CD4-positive, CD25-positive, alpha-beta regulatory T cell (primary cell): ENCODE measurements at regions not wholly inside any gene's neighbourhood (a gene's known extent, or its start where the extent isn't known, plus 50 kb on each side); places are given as distances from the start of the nearest gene placed in this dataset.
"Not testable (repeated sequence)": the region's sequence is repeated elsewhere in the genome, so short reads cannot be mapped to it uniquely, and the experiment has no call there.

ENCODE experiments used
- ATAC-seq, 2 donors: fragments of 150-1000 bp; cut with Tn5 transposase; one replicate each; pipeline ENCODE4 v1.10.0; 2021; ENCODE audit warnings: low read depth in 2 of 2, moderate number of reproducible peaks in 2 of 2, moderate library complexity in 1 of 2
- DNase-seq, 3 donors: peaks; one replicate each; pipeline versions ENCODE4 v3.0.0 to v3.0.0-alpha.2; 2012 to 2022; ENCODE audit warnings: mixed read lengths in 1 of 3
- H3K27ac ChIP-seq: one replicate; pipeline ENCODE4 v1.7.0; 2013; ENCODE audit warnings: mild to moderate bottlenecking, low read length; ENCODE audit not compliant: insufficient read depth, poor library complexity, severe bottlenecking
- H3K27me3 ChIP-seq: one replicate; pipeline ENCODE4 v1.7.0; 2013; ENCODE audit warnings: low read length; ENCODE audit not compliant: control insufficient read depth, insufficient read depth
- H3K36me3 ChIP-seq: one replicate; pipeline ENCODE4 v1.7.0; 2013; ENCODE audit warnings: mild to moderate bottlenecking, low read length, moderate library complexity; ENCODE audit not compliant: control insufficient read depth, insufficient read depth
- H3K4me1 ChIP-seq: 2 replicates; pipeline ENCODE4 v1.7.0; 2013; ENCODE audit warnings: mild to moderate bottlenecking, low read length; ENCODE audit not compliant: insufficient read depth, control insufficient read depth, poor library complexity, severe bottlenecking
- H3K4me3 ChIP-seq: one replicate; pipeline ENCODE4 v1.7.0; 2013; ENCODE audit warnings: low read depth, mild to moderate bottlenecking, low read length, moderate library complexity
- H3K9me3 ChIP-seq, 2 experiments: 1 replicate in 1 of 2; 2 replicates in 1 of 2; pipeline ENCODE4 v1.7.0; 2013; ENCODE audit warnings: low read length in 2 of 2, mild to moderate bottlenecking in 1 of 2, moderate library complexity in 1 of 2; ENCODE audit not compliant: control insufficient read depth in 2 of 2
- H3K27ac Mint-ChIP-seq, 3 donors: one replicate each; pipeline ENCODE4 v1.8.0; 2020 to 2022; ENCODE audit warnings: mild to moderate bottlenecking in 3 of 3, mixed read lengths in 3 of 3, moderate library complexity in 2 of 3
- H3K27me3 Mint-ChIP-seq: one replicate; pipeline ENCODE4 v1.8.0; 2022; ENCODE audit warnings: mild to moderate bottlenecking, mixed read lengths
- H3K36me3 Mint-ChIP-seq: one replicate; pipeline ENCODE4 v1.8.0; 2020; ENCODE audit warnings: mixed read lengths
- H3K4me1 Mint-ChIP-seq, 4 donors: one replicate each; pipeline ENCODE4 v1.8.0; 2020 to 2022; ENCODE audit warnings: mixed read lengths in 4 of 4, mild to moderate bottlenecking in 1 of 4
- H3K4me3 Mint-ChIP-seq, 4 donors: one replicate each; pipeline ENCODE4 v1.8.0; 2020 to 2022; ENCODE audit warnings: mild to moderate bottlenecking in 4 of 4, mixed read lengths in 4 of 4, moderate library complexity in 3 of 4
- H3K9me3 Mint-ChIP-seq, 7 donors: one replicate each; pipeline ENCODE4 v1.8.0; 2020 to 2022; ENCODE audit warnings: mixed read lengths in 7 of 7, mild to moderate bottlenecking in 3 of 7, moderate library complexity in 2 of 7

GRCh38 chr4:65223601-65224000, 446.7 kb downstream of the EPHA5 start:
- H3K36me3 ChIP-seq = no peaks in the 10 kb centered on the region
- ATAC-seq (no peak), DNase-seq (no peak)
- Mint-ChIP-seq H3K4me1 (no peaks in the 10 kb centered on the region), H3K27ac (no peak overlapping the region), H3K4me3 (no peak overlapping the region), H3K9me3 (peaks cover 0 to 27% (median 4%) of the 10 kb centered on the region in 7 donors), H3K27me3 (no peaks in the 10 kb centered on the region), H3K36me3 (no peaks in the 10 kb centered on the region)
- no peaks in the 10 kb centered on the region for H3K27me3 ChIP-seq
- peaks cover 0 to 3% of the 10 kb centered on the region in 2 experiments for H3K9me3 ChIP-seq
- H3K4me1 ChIP-seq = no peaks in the 10 kb centered on the region
- H3K27ac ChIP-seq = no peak overlapping the region
- no peak overlapping the region for H3K4me3 ChIP-seq

DNA sequence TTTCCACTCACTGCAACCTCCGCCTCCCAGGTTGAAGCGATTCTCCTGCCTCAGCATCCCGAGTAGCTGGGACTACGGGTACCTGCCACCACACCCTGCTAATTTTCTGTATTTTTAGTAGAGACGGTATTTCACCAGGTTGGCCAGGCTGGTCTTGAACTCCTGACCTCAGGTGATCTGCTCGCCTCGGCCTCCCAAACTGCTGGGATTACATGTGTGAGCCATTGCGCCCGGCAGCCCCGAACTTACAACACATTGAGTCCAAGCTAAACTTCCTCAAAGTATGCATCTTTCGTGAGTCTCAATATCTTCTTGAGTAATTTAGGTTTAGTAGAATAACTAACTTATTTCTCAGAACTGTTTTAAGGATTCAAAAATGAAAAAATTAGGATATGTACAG, 447.2 kb downstream of the EPHA5 start:
- H3K9me3 ChIP-seq, H3K27me3 ChIP-seq, DNase-seq, H3K27ac Mint-ChIP-seq, H3K27ac ChIP-seq, H3K36me3 ChIP-seq, H3K36me3 Mint-ChIP-seq, H3K4me3 Mint-ChIP-seq, H3K4me1 Mint-ChIP-seq, H3K4me1 ChIP-seq, H3K4me3 ChIP-seq, H3K27me3 Mint-ChIP-seq, ATAC-seq: not testable (repeated sequence)
- peaks cover 0 to 22% (median 4%) of the 10 kb centered on the region in 7 donors for H3K9me3 Mint-ChIP-seq

GRCh38 chr4:65217179-65217578, 453.1 kb downstream of the EPHA5 start:
- peak overlapping the region in 1 of 4 donors; percentile 76 for H3K4me3 Mint-ChIP-seq
- H3K36me3 Mint-ChIP-seq = no peaks in the 10 kb centered on the region
- H3K27me3 Mint-ChIP-seq = no peaks in the 10 kb centered on the region
- H3K27ac Mint-ChIP-seq = no peak overlapping the region
- Histone ChIP-seq H3K9me3 (peaks cover 1% of the 10 kb centered on the region in 2 experiments), H3K4me3 (no peak overlapping the region), H3K4me1 (no peaks in the 10 kb centered on the region), H3K27me3 (no peaks in the 10 kb centered on the region), H3K27ac (no peak overlapping the region), H3K36me3 (no peaks in the 10 kb centered on the region)
- no peaks in the 10 kb centered on the region for H3K4me1 Mint-ChIP-seq
- peaks cover 0 to 18% (median 5%) of the 10 kb centered on the region in 7 donors for H3K9me3 Mint-ChIP-seq
- no peak for ATAC-seq
- DNase-seq = no peak

- H3K27ac ChIP-seq = no peak overlapping the region
- no peaks in the 10 kb centered on the region for H3K9me3 ChIP-seq
- H3K27me3 ChIP-seq = no peaks in the 10 kb centered on the region
- Mint-ChIP-seq H3K27ac (no peak overlapping the region), H3K4me1 (no peaks in the 10 kb centered on the region), H3K36me3 (no peaks in the 10 kb centered on the region), H3K27me3 (no peaks in the 10 kb centered on the region), H3K9me3 (peaks cover 0 to 18% (median 7%) of the 10 kb centered on the region in 7 donors), H3K4me3 (no peak overlapping the region)
- H3K36me3 ChIP-seq = no peaks in the 10 kb centered on the region
- DNase-seq (no peak), ATAC-seq (no peak)
- no peak overlapping the region for H3K4me3 ChIP-seq
- no peaks in the 10 kb centered on the region for H3K4me1 ChIP-seq
Measured at GRCh38 chr4:65202853-65203236, 467.4 kb downstream of the EPHA5 start.

- Mint-ChIP-seq H3K27ac (no peak overlapping the region), H3K4me1 (no peaks in the 10 kb centered on the region), H3K9me3 (peaks cover 0 to 21% (median 7%) of the 10 kb centered on the region in 7 donors), H3K36me3 (no peaks in the 10 kb centered on the region), H3K4me3 (no peak overlapping the region), H3K27me3 (no peaks in the 10 kb centered on the region)
- no peak overlapping the region for H3K4me3 ChIP-seq
- H3K36me3 ChIP-seq = no peaks in the 10 kb centered on the region
- H3K27me3 ChIP-seq = no peaks in the 10 kb centered on the region
- ATAC-seq = no peak
- DNase-seq = no peak
- no peak overlapping the region for H3K27ac ChIP-seq
- H3K4me1 ChIP-seq = no peaks in the 10 kb centered on the region
- no peaks in the 10 kb centered on the region for H3K9me3 ChIP-seq
Measured at GRCh38 chr4:65202165-65202852, 468.0 kb downstream of the EPHA5 start.

DNA sequence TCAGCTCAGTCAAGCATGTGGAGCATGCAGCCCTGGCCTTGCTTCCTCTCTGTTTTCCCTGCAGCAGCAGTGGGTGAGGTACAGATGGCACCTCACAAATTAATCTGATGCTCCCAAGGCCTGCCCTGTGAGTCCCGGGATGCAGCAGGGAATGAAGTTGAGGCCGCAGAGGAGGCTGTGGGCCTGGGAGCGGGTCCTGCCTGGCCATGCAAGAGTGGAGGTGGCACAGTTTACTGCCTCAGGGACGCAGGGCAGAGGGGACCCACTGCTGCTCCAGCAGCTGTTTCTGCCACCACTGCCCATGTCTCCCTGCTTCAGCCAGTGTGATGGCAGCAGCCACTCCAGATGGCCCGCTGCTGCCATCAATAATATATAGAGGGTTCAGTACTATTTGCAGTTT, 474.6 kb downstream of the EPHA5 start:
- H3K4me1 Mint-ChIP-seq = no peaks in the 10 kb centered on the region
- Histone ChIP-seq H3K4me1 (no peaks in the 10 kb centered on the region), H3K27ac (no peak overlapping the region), H3K4me3 (no peak overlapping the region), H3K36me3 (no peaks in the 10 kb centered on the region), H3K27me3 (no peaks in the 10 kb centered on the region), H3K9me3 (peaks cover 0 to 4% of the 10 kb centered on the region in 2 experiments)
- H3K9me3 Mint-ChIP-seq = peaks cover 0 to 18% (median 7%) of the 10 kb centered on the region in 7 donors
- H3K36me3 Mint-ChIP-seq = no peaks in the 10 kb centered on the region
- DNase-seq (no peak), ATAC-seq (no peak)
- H3K27me3 Mint-ChIP-seq = no peaks in the 10 kb centered on the region
- no peak overlapping the region for H3K4me3 Mint-ChIP-seq
- no peak overlapping the region for H3K27ac Mint-ChIP-seq

GRCh38 chr4:65195002-65195401, 475.3 kb downstream of the EPHA5 start:
- no peaks in the 10 kb centered on the region for H3K36me3 ChIP-seq
- no peak overlapping the region for H3K4me3 Mint-ChIP-seq
- peaks cover 0 to 18% (median 7%) of the 10 kb centered on the region in 7 donors for H3K9me3 Mint-ChIP-seq
- no peaks in the 10 kb centered on the region for H3K4me1 ChIP-seq
- no peaks in the 10 kb centered on the region for H3K27me3 ChIP-seq
- H3K4me1 Mint-ChIP-seq = no peaks in the 10 kb centered on the region
- peaks cover 0 to 4% of the 10 kb centered on the region in 2 experiments for H3K9me3 ChIP-seq
- no peak overlapping the region for H3K27ac Mint-ChIP-seq
- no peak overlapping the region for H3K4me3 ChIP-seq
- H3K27me3 Mint-ChIP-seq = no peaks in the 10 kb centered on the region
- no peak for DNase-seq
- H3K36me3 Mint-ChIP-seq = no peaks in the 10 kb centered on the region
- ATAC-seq = no peak
- no peak overlapping the region for H3K27ac ChIP-seq

GRCh38 chr4:65193985-65194384, 476.3 kb downstream of the EPHA5 start:
- no peak for ATAC-seq

More at GRCh38 chr4:65193985-65194384, 476.3 kb downstream of the EPHA5 start:
- Histone ChIP-seq H3K4me3 (no peak overlapping the region), H3K36me3 (no peaks in the 10 kb centered on the region), H3K9me3 (peaks cover 0 to 4% of the 10 kb centered on the region in 2 experiments), H3K27me3 (no peaks in the 10 kb centered on the region), H3K27ac (no peak overlapping the region), H3K4me1 (no peaks in the 10 kb centered on the region)
- Mint-ChIP-seq H3K36me3 (no peaks in the 10 kb centered on the region), H3K4me1 (no peaks in the 10 kb centered on the region), H3K27ac (no peak overlapping the region), H3K9me3 (peaks cover 0 to 17% (median 11%) of the 10 kb centered on the region in 7 donors), H3K4me3 (no peak overlapping the region), H3K27me3 (no peaks in the 10 kb centered on the region)
- DNase-seq = no peak
